Suprapubic skin (tissue), 3 donors: ENCODE measurements at regions not wholly inside any gene's neighbourhood (a gene's known extent, or its start where the extent isn't known, plus 50 kb on each side); places are given as distances from the start of the nearest gene placed in this dataset.

ENCODE experiments used
- CTCF ChIP-seq, 2 donors: fragments of 200-600 bp in 1 of 2; fragments of 450-650 bp in 1 of 2; sonication (generic) in 1 of 2; IDR thresholded peaks; one replicate each; pipeline ENCODE4 v1.5.1; 2016 to 2019; ENCODE audit warnings: antibody characterized with exemption in 2 of 2, mild to moderate bottlenecking in 1 of 2, moderate library complexity in 1 of 2
- POLR2A ChIP-seq, 2 donors: fragments of 450-650 bp; IDR thresholded peaks; one replicate each; pipeline ENCODE4 v1.6.1; 2017; ENCODE audit warnings: antibody characterized with exemption in 2 of 2, mild to moderate bottlenecking in 2 of 2, moderate library complexity in 2 of 2

GRCh38 chr22:48807155-48807554 lies 1020.5 kb downstream of the BRD1 start:
- TF ChIP-seq POLR2A (IDR thresholded peaks at IDR 0.05) (no peak), CTCF (IDR thresholded peaks at IDR 0.05) (no peak)
